DOHH2 (cell line): ENCODE measurements at regions not wholly inside any gene's neighbourhood (a gene's known extent, or its start where the extent isn't known, plus 50 kb on each side); places are given as distances from the start of the nearest gene placed in this dataset.

Experiments used
- H3F3A ChIP-seq: fragments of 200-600 bp; sonication (generic), shearing (Covaris generic); 2 replicates; pipeline ENCODE4 v1.6.0; 2016; ENCODE audit warnings: antibody characterized with exemption, mild to moderate bottlenecking; ENCODE audit not compliant: control insufficient read depth, insufficient read depth
- H3K27ac ChIP-seq: fragments of 200-600 bp; sonication (generic); 2 replicates; pipeline ENCODE4 v1.5.1; 2014; ENCODE audit warnings: low read depth, mild to moderate bottlenecking, low read length, moderate library complexity
- H3K27me3 ChIP-seq: fragments of 200-600 bp; sonication (generic); 2 replicates; pipeline ENCODE4 v1.6.1; 2014; ENCODE audit warnings: mild to moderate bottlenecking, low read length, mixed read lengths; ENCODE audit not compliant: control insufficient read depth
- H3K36me3 ChIP-seq: fragments of 200-600 bp; sonication (generic); 2 replicates; pipeline ENCODE4 v1.6.1; 2014; ENCODE audit warnings: mild to moderate bottlenecking, low read length, moderate library complexity, mixed read lengths; ENCODE audit not compliant: control insufficient read depth
- H3K4me1 ChIP-seq: fragments of 200-600 bp; sonication (generic); 2 replicates; pipeline ENCODE4 v1.6.1; 2014; ENCODE audit warnings: mild to moderate bottlenecking, low read length, mixed read lengths; ENCODE audit not compliant: control insufficient read depth
- H3K4me2 ChIP-seq: fragments of 200-600 bp; sonication (generic); 2 replicates; pipeline ENCODE4 v1.6.0; 2014; ENCODE audit warnings: mild to moderate bottlenecking, low read length, moderate library complexity
- H3K4me3 ChIP-seq: fragments of 200-600 bp; sonication (generic); 2 replicates; pipeline ENCODE4 v1.5.1; 2014; ENCODE audit warnings: mild to moderate bottlenecking, low read length, mixed read lengths
- H3K79me2 ChIP-seq: fragments of 200-600 bp; sonication (generic); 2 replicates; pipeline ENCODE4 v1.6.1; 2014; ENCODE audit warnings: mild to moderate bottlenecking, low read length, mixed read lengths; ENCODE audit not compliant: control insufficient read depth
- H3K9me2 ChIP-seq: fragments of 200-600 bp; sonication (generic); replicated peaks from 2 replicates; pipeline ENCODE4 v1.6.1; 2014; ENCODE audit warnings: mild to moderate bottlenecking, low read length, mixed read lengths; ENCODE audit not compliant: control insufficient read depth
- H3K9me3 ChIP-seq: fragments of 200-600 bp; sonication (generic); 2 replicates; pipeline ENCODE4 v1.6.1; 2014; ENCODE audit warnings: antibody characterized with exemption, low read length, mixed read lengths; ENCODE audit not compliant: control insufficient read depth, insufficient read depth
- H4K20me1 ChIP-seq: fragments of 200-600 bp; sonication (generic); 2 replicates; pipeline ENCODE4 v1.6.0; 2014; ENCODE audit warnings: low read depth, mild to moderate bottlenecking, antibody characterized with exemption, low read length, moderate library complexity; ENCODE audit not compliant: control insufficient read depth, insufficient read depth
- CTCF ChIP-seq: fragments of 200-600 bp; sonication (generic); IDR thresholded peaks from one replicate; pipeline ENCODE4 v1.5.1; 2014; ENCODE audit warnings: antibody characterized with exemption, mild to moderate bottlenecking, low read depth, low read length; ENCODE audit not compliant: poor library complexity, severe bottlenecking
- EZH2phosphoT487 ChIP-seq: fragments of 200-600 bp; sonication (generic); IDR thresholded peaks from 2 replicates; pipeline ENCODE4 v1.6.1; 2017; ENCODE audit warnings: borderline replicate concordance, mild to moderate bottlenecking, antibody characterized with exemption, low read length, moderate library complexity, mixed read lengths

GRCh38 chr5:20609126-20609525 is 621.1 kb upstream of the CDH18 start:
- Histone ChIP-seq H3K27me3 (no peaks in the 10 kb centered on the region), H3K4me2 (no peak overlapping the region), H3K4me1 (no peaks in the 10 kb centered on the region), H3K4me3 (no peak overlapping the region), H3K36me3 (no peaks in the 10 kb centered on the region), H3F3A (no peaks in the 10 kb centered on the region), H4K20me1 (no peaks in the 10 kb centered on the region), H3K79me2 (no peaks in the 10 kb centered on the region), H3K27ac (no peak overlapping the region), H3K9me2 (no peaks in the 10 kb centered on the region), H3K9me3 (no peaks in the 10 kb centered on the region; the same call in 1 of the 2 replicates)
- TF ChIP-seq CTCF (no peak), EZH2phosphoT487 (no peak)

- no peaks in the 10 kb centered on the region for H3F3A ChIP-seq
- no peaks in the 10 kb centered on the region; the same call in 1 of the 2 replicates for H3K9me3 ChIP-seq
- no peaks in the 10 kb centered on the region for H3K9me2 ChIP-seq
- no peaks in the 10 kb centered on the region for H4K20me1 ChIP-seq
- no peaks in the 10 kb centered on the region for H3K27me3 ChIP-seq
- no peak for TF ChIP-seq EZH2phosphoT487
- TF ChIP-seq CTCF: no peak
- H3K4me1 ChIP-seq: no peaks in the 10 kb centered on the region
- H3K36me3 ChIP-seq: no peaks in the 10 kb centered on the region
- H3K4me2 ChIP-seq: no peak overlapping the region
- no peak overlapping the region for H3K4me3 ChIP-seq
- no peak overlapping the region for H3K27ac ChIP-seq
- H3K79me2 ChIP-seq: no peaks in the 10 kb centered on the region
Observed at GRCh38 chr5:20608567-20608966, 620.6 kb upstream of the CDH18 start.

DNA sequence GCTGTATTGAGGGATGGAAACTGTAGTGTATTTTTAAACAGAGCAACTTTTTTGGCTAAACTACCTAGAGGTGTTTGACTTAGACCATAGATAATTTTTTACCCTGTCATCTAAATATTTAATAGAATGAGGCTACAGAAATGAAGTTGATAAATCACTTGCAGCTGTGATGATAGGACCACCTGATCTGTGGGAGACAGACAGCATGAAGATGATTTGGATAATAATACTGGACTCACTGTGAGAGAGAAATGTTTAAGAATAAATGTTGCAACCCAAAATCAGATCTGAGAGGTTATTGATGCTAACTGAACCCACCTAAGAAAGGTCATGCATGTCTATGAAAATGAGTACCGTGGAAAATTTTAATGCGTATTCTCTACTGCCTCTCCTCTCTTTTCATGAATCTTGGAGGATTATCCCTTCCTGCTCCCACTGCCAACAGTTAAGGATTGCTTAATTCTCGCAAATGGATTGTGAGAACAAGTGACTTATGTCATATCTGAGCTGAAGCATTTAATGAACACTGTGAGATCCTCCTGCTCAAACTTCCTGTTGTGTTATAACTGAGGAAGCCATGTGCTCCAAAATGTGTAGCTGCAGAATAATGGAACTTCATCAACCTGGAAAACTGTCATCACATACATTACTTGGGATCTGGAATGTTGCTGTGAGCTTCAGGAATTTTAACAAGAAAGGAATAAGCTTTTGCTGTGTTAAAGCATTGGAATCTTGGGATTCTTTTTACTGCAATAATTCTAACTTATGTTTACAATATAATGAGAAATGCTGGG is 617.9 kb upstream of the CDH18 start:
- H3K36me3 ChIP-seq: no peaks in the 10 kb centered on the region
- H3K9me3 ChIP-seq: no peaks in the 10 kb centered on the region; the same call in 1 of the 2 replicates
- no peaks in the 10 kb centered on the region for H3K27me3 ChIP-seq
- no peak overlapping the region for H3K27ac ChIP-seq
- H3K79me2 ChIP-seq: no peaks in the 10 kb centered on the region
- H4K20me1 ChIP-seq: no peaks in the 10 kb centered on the region
- no peaks in the 10 kb centered on the region for H3K4me1 ChIP-seq
- no peaks in the 10 kb centered on the region for H3K9me2 ChIP-seq
- H3K4me3 ChIP-seq: no peak overlapping the region
- TF ChIP-seq EZH2phosphoT487: no peak
- no peak for TF ChIP-seq CTCF
- H3F3A ChIP-seq: no peaks in the 10 kb centered on the region
- no peak overlapping the region for H3K4me2 ChIP-seq
